ENCODE measurements at regions not wholly inside any gene's neighbourhood (a gene's known extent, or its start where the extent isn't known, plus 50 kb on each side); places are given as distances from the start of the nearest gene placed in this dataset.

DNA sequence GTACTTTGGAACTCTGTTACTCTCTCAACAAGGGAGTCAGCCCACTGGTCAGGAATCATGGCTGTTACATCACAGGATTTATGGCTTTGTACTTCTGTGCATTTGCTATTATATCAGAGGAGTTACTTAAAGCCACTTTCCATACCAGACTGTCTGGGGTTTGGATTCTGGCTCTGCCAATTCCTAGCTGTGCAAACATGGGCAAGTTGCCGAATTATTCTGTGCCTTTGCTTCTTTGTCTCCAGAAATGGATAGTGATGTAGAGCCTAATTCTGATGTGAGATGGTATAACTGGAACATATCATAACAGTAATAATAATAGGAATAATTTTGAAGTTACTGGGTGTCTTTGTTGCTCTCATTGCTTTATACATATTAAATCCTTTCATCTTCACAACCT is 1047.3 kb upstream of the SEMA6A start:
- Histone ChIP-seq H3K18ac (ENCODE audit: low read length) (no peak overlapping the region), H3K4me2 (ENCODE audit: insufficient read depth, low read length, poor library complexity, severe bottlenecking) (no peak overlapping the region), H2BK5ac (ENCODE audit: low read length) (no peak overlapping the region), H3K23ac (ENCODE audit: low read depth, low read length, poor library complexity) (no peak overlapping the region), H3K27me3 (ENCODE audit: control insufficient read depth in 3 of 3, insufficient read depth in 3 of 3, low read depth in 1 of 3, low read length in 3 of 3) (no peaks in the 10 kb centered on the region), H2BK12ac (ENCODE audit: low read length) (no peak overlapping the region), H3K9ac (ENCODE audit: low read depth, low read length, poor library complexity) (no peak overlapping the region), H3K9me3 (replicated peaks in 1 of 2; ENCODE audit: control insufficient read depth in 2 of 2, insufficient read depth in 1 of 2, low read depth in 1 of 2, low read length in 2 of 2) (peaks cover 0 to 2% of the 10 kb centered on the region in 2 donors), H2BK120ac (ENCODE audit: low read depth, low read length) (no peak overlapping the region), H3K14ac (ENCODE audit: low read length) (no peak overlapping the region), H2BK15ac (ENCODE audit: low read length) (no peak overlapping the region), H3K36me3 (replicated peaks in 1 of 2; ENCODE audit: control insufficient read depth in 2 of 2, insufficient read depth in 2 of 2, low read length in 2 of 2) (no peaks in the 10 kb centered on the region), H3K27ac (replicated peaks; ENCODE audit: low read length) (no peak overlapping the region), H3K4me1 (ENCODE audit: control insufficient read depth in 2 of 2, insufficient read depth in 1 of 2, low read depth in 1 of 2, low read length in 2 of 2) (peaks cover 0 to 16% of the 10 kb centered on the region in 2 donors), H3K4ac (ENCODE audit: low read length) (no peak overlapping the region), H3K4me3 (ENCODE audit: low read length in 2 of 2) (no peak overlapping the region), H4K91ac (ENCODE audit: low read depth, low read length, poor library complexity) (no peak overlapping the region), H4K8ac (ENCODE audit: low read depth, low read length) (no peak overlapping the region), H2AK5ac (ENCODE audit: low read depth, low read length) (no peak overlapping the region), H3K79me1 (ENCODE audit: low read depth, low read length) (no peaks in the 10 kb centered on the region), H2AFZ (ENCODE audit: low read length) (no peak overlapping the region)
- DNase-seq (ENCODE audit: low spot score) = no peak
- WGBS, 2 donors (ENCODE audit: extremely low coverage in 2 of 2, insufficient read length in 2 of 2, insufficient replicate concordance in 1 of 2) = no CpG with 5 or more reads among the region's 1 CpG

DNA sequence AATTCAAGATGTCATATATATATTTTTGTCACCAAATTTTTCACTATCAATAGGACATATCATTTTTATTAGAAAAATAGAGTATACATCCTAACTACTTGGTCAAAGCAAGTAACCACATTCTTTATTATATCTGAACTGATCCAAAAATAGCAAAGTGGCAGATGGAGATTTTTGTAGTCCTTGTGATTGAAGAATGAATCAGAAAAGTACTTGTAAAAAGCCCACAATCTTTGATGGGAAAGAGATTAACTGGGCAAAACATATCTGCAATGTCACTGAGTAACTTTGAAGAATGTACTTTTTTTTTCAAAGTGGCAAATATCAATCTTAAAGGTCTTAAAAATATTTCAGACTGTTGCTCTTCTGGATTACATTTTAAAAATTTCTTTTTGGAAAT is 1040.6 kb upstream of the SEMA6A start:
- no peak overlapping the region for H3K18ac ChIP-seq (ENCODE audit: low read length)

DNA sequence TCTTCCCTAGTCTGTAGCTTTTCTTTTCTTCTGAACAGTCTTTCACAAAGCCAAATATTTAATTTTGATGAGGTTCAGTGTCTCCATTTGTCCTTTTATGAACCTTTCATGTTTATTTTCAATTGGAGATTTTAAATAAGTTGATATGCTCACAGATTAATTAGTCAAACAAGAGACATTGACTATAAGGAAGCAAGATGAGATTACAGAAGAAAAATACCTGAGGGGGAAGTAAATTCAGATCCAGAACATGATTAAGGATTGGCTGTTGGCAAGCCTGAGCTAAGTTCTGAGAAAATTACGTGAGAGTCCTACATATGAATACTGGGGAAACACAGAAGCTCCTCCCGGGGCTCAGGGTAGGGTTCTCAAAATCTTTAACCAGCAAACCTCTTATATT is 1039.8 kb upstream of the SEMA6A start:
- Histone ChIP-seq H3K4me3 (ENCODE audit: low read length in 2 of 2) (no peak overlapping the region), H2BK5ac (ENCODE audit: low read length) (no peak overlapping the region), H3K4me1 (ENCODE audit: control insufficient read depth in 2 of 2, insufficient read depth in 1 of 2, low read depth in 1 of 2, low read length in 2 of 2) (no peaks in the 10 kb centered on the region), H2AFZ (ENCODE audit: low read length) (no peak overlapping the region), H4K91ac (ENCODE audit: low read depth, low read length, poor library complexity) (no peak overlapping the region), H3K27ac (replicated peaks; ENCODE audit: low read length) (no peak overlapping the region), H2BK15ac (ENCODE audit: low read length) (no peak overlapping the region), H3K9me3 (replicated peaks in 1 of 2; ENCODE audit: control insufficient read depth in 2 of 2, insufficient read depth in 1 of 2, low read depth in 1 of 2, low read length in 2 of 2) (no peaks in the 10 kb centered on the region), H3K9ac (ENCODE audit: low read depth, low read length, poor library complexity) (no peak overlapping the region), H3K36me3 (replicated peaks in 1 of 2; ENCODE audit: control insufficient read depth in 2 of 2, insufficient read depth in 2 of 2, low read length in 2 of 2) (no peaks in the 10 kb centered on the region), H3K4me2 (ENCODE audit: insufficient read depth, low read length, poor library complexity, severe bottlenecking) (no peak overlapping the region), H2BK120ac (ENCODE audit: low read depth, low read length) (no peak overlapping the region), H2AK5ac (ENCODE audit: low read depth, low read length) (no peak overlapping the region), H3K14ac (ENCODE audit: low read length) (no peak overlapping the region), H3K27me3 (ENCODE audit: control insufficient read depth in 3 of 3, insufficient read depth in 3 of 3, low read depth in 1 of 3, low read length in 3 of 3) (no peaks in the 10 kb centered on the region), H4K8ac (ENCODE audit: low read depth, low read length) (no peak overlapping the region), H3K18ac (ENCODE audit: low read length) (no peak overlapping the region), H2BK12ac (ENCODE audit: low read length) (no peak overlapping the region), H3K4ac (ENCODE audit: low read length) (no peak overlapping the region), H3K23ac (ENCODE audit: low read depth, low read length, poor library complexity) (no peak overlapping the region), H3K79me1 (ENCODE audit: low read depth, low read length) (no peaks in the 10 kb centered on the region)
- DNase-seq (ENCODE audit: low spot score) = no peak
- WGBS, 2 donors (ENCODE audit: extremely low coverage in 2 of 2, insufficient read length in 2 of 2, insufficient replicate concordance in 1 of 2) = no CpG with 5 or more reads among the region's 2 CpGs

More for the DNA sequence above, 1040.6 kb upstream of the SEMA6A start:
- Histone ChIP-seq H3K9me3 (replicated peaks in 1 of 2; ENCODE audit: control insufficient read depth in 2 of 2, insufficient read depth in 1 of 2, low read depth in 1 of 2, low read length in 2 of 2) (no peaks in the 10 kb centered on the region), H3K27ac (replicated peaks; ENCODE audit: low read length) (no peak overlapping the region), H2AFZ (ENCODE audit: low read length) (no peak overlapping the region), H3K36me3 (replicated peaks in 1 of 2; ENCODE audit: control insufficient read depth in 2 of 2, insufficient read depth in 2 of 2, low read length in 2 of 2) (no peaks in the 10 kb centered on the region), H2BK12ac (ENCODE audit: low read length) (no peak overlapping the region), H2BK5ac (ENCODE audit: low read length) (no peak overlapping the region), H3K4ac (ENCODE audit: low read length) (no peak overlapping the region), H2AK5ac (ENCODE audit: low read depth, low read length) (no peak overlapping the region), H3K14ac (ENCODE audit: low read length) (no peak overlapping the region), H3K4me1 (ENCODE audit: control insufficient read depth in 2 of 2, insufficient read depth in 1 of 2, low read depth in 1 of 2, low read length in 2 of 2) (no peaks in the 10 kb centered on the region), H3K23ac (ENCODE audit: low read depth, low read length, poor library complexity) (no peak overlapping the region), H4K91ac (ENCODE audit: low read depth, low read length, poor library complexity) (no peak overlapping the region), H3K4me3 (ENCODE audit: low read length in 2 of 2) (no peak overlapping the region), H3K9ac (ENCODE audit: low read depth, low read length, poor library complexity) (no peak overlapping the region), H3K79me1 (ENCODE audit: low read depth, low read length) (no peaks in the 10 kb centered on the region), H3K4me2 (ENCODE audit: insufficient read depth, low read length, poor library complexity, severe bottlenecking) (no peak overlapping the region), H3K27me3 (ENCODE audit: control insufficient read depth in 3 of 3, insufficient read depth in 3 of 3, low read depth in 1 of 3, low read length in 3 of 3) (no peaks in the 10 kb centered on the region), H2BK120ac (ENCODE audit: low read depth, low read length) (no peak overlapping the region), H4K8ac (ENCODE audit: low read depth, low read length) (no peak overlapping the region), H2BK15ac (ENCODE audit: low read length) (no peak overlapping the region)
- DNase-seq (ENCODE audit: low spot score) = no peak

DNA sequence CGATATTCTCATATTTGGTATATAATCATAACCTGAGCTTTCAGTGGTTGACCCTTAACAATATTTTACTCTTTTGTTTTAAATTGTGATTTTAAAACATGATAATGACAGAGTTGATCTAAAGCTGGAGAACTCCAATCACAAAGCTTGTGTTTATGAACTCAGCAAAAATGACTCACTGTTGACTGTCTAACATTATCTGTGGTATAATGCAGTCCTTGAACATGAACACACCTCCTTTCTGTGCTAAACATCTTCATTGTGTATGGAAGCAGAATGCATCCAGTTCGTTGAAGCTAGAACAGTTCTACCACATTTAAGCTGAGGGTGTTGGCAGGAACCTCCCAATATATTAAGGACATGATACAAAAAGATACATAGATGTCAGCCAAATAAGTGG is 1030.2 kb upstream of the SEMA6A start:
- Histone ChIP-seq H3K4me3 (ENCODE audit: low read length in 2 of 2) (no peak overlapping the region), H3K79me1 (ENCODE audit: low read depth, low read length) (no peaks in the 10 kb centered on the region), H3K23ac (ENCODE audit: low read depth, low read length, poor library complexity) (no peak overlapping the region), H3K4ac (ENCODE audit: low read length) (no peak overlapping the region), H3K36me3 (replicated peaks in 1 of 2; ENCODE audit: control insufficient read depth in 2 of 2, insufficient read depth in 2 of 2, low read length in 2 of 2) (no peaks in the 10 kb centered on the region), H3K14ac (ENCODE audit: low read length) (no peak overlapping the region), H2AK5ac (ENCODE audit: low read depth, low read length) (no peak overlapping the region), H4K8ac (ENCODE audit: low read depth, low read length) (no peak overlapping the region), H3K9me3 (replicated peaks in 1 of 2; ENCODE audit: control insufficient read depth in 2 of 2, insufficient read depth in 1 of 2, low read depth in 1 of 2, low read length in 2 of 2) (no peaks in the 10 kb centered on the region), H3K27ac (replicated peaks; ENCODE audit: low read length) (no peak overlapping the region), H3K18ac (ENCODE audit: low read length) (no peak overlapping the region), H3K4me1 (ENCODE audit: control insufficient read depth in 2 of 2, insufficient read depth in 1 of 2, low read depth in 1 of 2, low read length in 2 of 2) (no peaks in the 10 kb centered on the region), H2BK12ac (ENCODE audit: low read length) (no peak overlapping the region), H2BK5ac (ENCODE audit: low read length) (no peak overlapping the region), H2AFZ (ENCODE audit: low read length) (no peak overlapping the region), H3K4me2 (ENCODE audit: insufficient read depth, low read length, poor library complexity, severe bottlenecking) (no peak overlapping the region), H4K91ac (ENCODE audit: low read depth, low read length, poor library complexity) (no peak overlapping the region), H2BK120ac (ENCODE audit: low read depth, low read length) (no peak overlapping the region), H2BK15ac (ENCODE audit: low read length) (no peak overlapping the region), H3K27me3 (ENCODE audit: control insufficient read depth in 3 of 3, insufficient read depth in 3 of 3, low read depth in 1 of 3, low read length in 3 of 3) (no peaks in the 10 kb centered on the region), H3K9ac (ENCODE audit: low read depth, low read length, poor library complexity) (no peak overlapping the region)
- no peak for DNase-seq (ENCODE audit: low spot score)
- no CpG with 5 or more reads among the region's 2 CpGs for WGBS, 2 donors (ENCODE audit: extremely low coverage in 2 of 2, insufficient read length in 2 of 2, insufficient replicate concordance in 1 of 2)

Measured in neuronal stem cell (in vitro differentiated cells).